ENCODE measurements at regions not wholly inside any gene's neighbourhood (a gene's known extent, or its start where the extent isn't known, plus 50 kb on each side); places are given as distances from the start of the nearest gene placed in this dataset.

GRCh38 chr9:16058131-16058549 lies 505.3 kb downstream of the CCDC171 start:
- no peak overlapping the region for H3K9ac ChIP-seq (ENCODE audit: low read length)
- no peak overlapping the region for H3K4me2 ChIP-seq (ENCODE audit: low read depth, low read length)
- no peak overlapping the region for H3K27ac ChIP-seq (ENCODE audit: low read length)
- H3F3A ChIP-seq (ENCODE audit: insufficient read depth, low read length): no peaks in the 10 kb centered on the region
- no peaks in the 10 kb centered on the region for H3K36me3 ChIP-seq (replicated peaks; ENCODE audit: insufficient read depth, low read length)
- no peaks in the 10 kb centered on the region for H4K20me1 ChIP-seq (ENCODE audit: insufficient read depth, low read length)
- H3K79me2 ChIP-seq (ENCODE audit: low read length): no peaks in the 10 kb centered on the region
- no peak overlapping the region for H2AFZ ChIP-seq (ENCODE audit: low read length)
- H3K4me1 ChIP-seq (ENCODE audit: low read length): no peaks in the 10 kb centered on the region
- H3K9me3 ChIP-seq (replicated peaks; ENCODE audit: insufficient read depth, low read length): no peaks in the 10 kb centered on the region
- H3K4me3 ChIP-seq (ENCODE audit: low read length): no peak overlapping the region
- no peak for DNase-seq
- TF ChIP-seq CTCF (IDR thresholded peaks at IDR 0.05; ENCODE audit: low read length): no peak
- TF ChIP-seq EZH2 (optimal IDR thresholded peaks at IDR 0.05; ENCODE audit: low read depth, low read length): no peak
- no peak for TF ChIP-seq EZH2phosphoT487 (IDR thresholded peaks at IDR 0.05; ENCODE audit: low read length)
- H3K27me3 ChIP-seq (replicated peaks; ENCODE audit: insufficient read depth, low read length): no peaks in the 10 kb centered on the region
- H3K9me2 ChIP-seq (replicated peaks; ENCODE audit: insufficient read depth, low read length): no peaks in the 10 kb centered on the region

GRCh38 chr9:16060436-16061129 lies 507.7 kb downstream of the CCDC171 start:
- Histone ChIP-seq H3K4me2 (ENCODE audit: low read depth, low read length) (no peak overlapping the region), H3K79me2 (ENCODE audit: low read length) (no peaks in the 10 kb centered on the region), H3K9me2 (replicated peaks; ENCODE audit: insufficient read depth, low read length) (no peaks in the 10 kb centered on the region), H3K4me3 (ENCODE audit: low read length) (no peak overlapping the region), H3K9ac (ENCODE audit: low read length) (no peak overlapping the region), H3K36me3 (replicated peaks; ENCODE audit: insufficient read depth, low read length) (no peaks in the 10 kb centered on the region), H4K20me1 (ENCODE audit: insufficient read depth, low read length) (no peaks in the 10 kb centered on the region), H3K27me3 (replicated peaks; ENCODE audit: insufficient read depth, low read length) (no peaks in the 10 kb centered on the region), H3K4me1 (ENCODE audit: low read length) (no peaks in the 10 kb centered on the region), H3K9me3 (replicated peaks; ENCODE audit: insufficient read depth, low read length) (no peaks in the 10 kb centered on the region), H3F3A (ENCODE audit: insufficient read depth, low read length) (no peaks in the 10 kb centered on the region), H2AFZ (ENCODE audit: low read length) (no peak overlapping the region), H3K27ac (ENCODE audit: low read length) (no peak overlapping the region)
- TF ChIP-seq EZH2phosphoT487 (IDR thresholded peaks at IDR 0.05; ENCODE audit: low read length) (no peak), CTCF (IDR thresholded peaks at IDR 0.05; ENCODE audit: low read length) (no peak)
- no peak for DNase-seq

- Histone ChIP-seq H3K9me3 (replicated peaks; ENCODE audit: insufficient read depth, low read length) (no peaks in the 10 kb centered on the region), H3K4me1 (ENCODE audit: low read length) (no peaks in the 10 kb centered on the region), H3K27me3 (replicated peaks; ENCODE audit: insufficient read depth, low read length) (no peaks in the 10 kb centered on the region), H3F3A (ENCODE audit: insufficient read depth, low read length) (no peaks in the 10 kb centered on the region), H3K36me3 (replicated peaks; ENCODE audit: insufficient read depth, low read length) (no peaks in the 10 kb centered on the region), H3K27ac (ENCODE audit: low read length) (no peak overlapping the region), H3K79me2 (ENCODE audit: low read length) (no peaks in the 10 kb centered on the region), H3K4me3 (ENCODE audit: low read length) (no peak overlapping the region), H3K4me2 (ENCODE audit: low read depth, low read length) (no peak overlapping the region), H3K9me2 (replicated peaks; ENCODE audit: insufficient read depth, low read length) (no peaks in the 10 kb centered on the region), H4K20me1 (ENCODE audit: insufficient read depth, low read length) (no peaks in the 10 kb centered on the region), H3K9ac (ENCODE audit: low read length) (no peak overlapping the region), H2AFZ (ENCODE audit: low read length) (no peak overlapping the region)
- no peak for DNase-seq
- TF ChIP-seq CTCF (IDR thresholded peaks at IDR 0.05; ENCODE audit: low read length) (no peak), EZH2phosphoT487 (IDR thresholded peaks at IDR 0.05; ENCODE audit: low read length) (no peak), EZH2 (optimal IDR thresholded peaks at IDR 0.05; ENCODE audit: low read depth, low read length) (no peak)
These were observed 509.8 kb downstream of the CCDC171 start for GRCh38 chr9:16062542-16063240.

Measured in MM.1S (cell line).